ENCODE measurements at regions not wholly inside any gene's neighbourhood (a gene's known extent, or its start where the extent isn't known, plus 50 kb on each side); places are given as distances from the start of the nearest gene placed in this dataset.

- H3K4me3 ChIP-seq (ENCODE audit: low read length, poor library complexity, severe bottlenecking) = no peak overlapping the region
- H3K9me2 ChIP-seq (replicated peaks; ENCODE audit: low read depth, low read length) = no peaks in the 10 kb centered on the region
- no peaks in the 10 kb centered on the region for H3K79me2 ChIP-seq (ENCODE audit: insufficient read depth, low read length)
- no peak overlapping the region for H3K4me2 ChIP-seq (ENCODE audit: low read depth, low read length, poor library complexity, severe bottlenecking)
- no peaks in the 10 kb centered on the region for H3K36me3 ChIP-seq (ENCODE audit: insufficient read depth, low read length)
- H3K9me3 ChIP-seq (ENCODE audit: insufficient read depth, low read depth, low read length) = no peaks in the 10 kb centered on the region
- no peak overlapping the region for H2AFZ ChIP-seq (ENCODE audit: low read length)
- no peaks in the 10 kb centered on the region for H3F3A ChIP-seq (ENCODE audit: low read depth)
- no peak for TF ChIP-seq CTCF (conservative IDR thresholded peaks at IDR 0.05; ENCODE audit: low read length)
- no peak for TF ChIP-seq EZH2phosphoT487 (IDR thresholded peaks at IDR 0.05; ENCODE audit: borderline replicate concordance)
- H3K9ac ChIP-seq (ENCODE audit: low read depth, low read length, poor library complexity, severe bottlenecking) = no peak overlapping the region
- no peaks in the 10 kb centered on the region for H4K20me1 ChIP-seq (ENCODE audit: insufficient read depth, low read length, poor library complexity, severe bottlenecking)
- H3K4me1 ChIP-seq (ENCODE audit: insufficient read depth, low read length, poor library complexity, severe bottlenecking) = no peaks in the 10 kb centered on the region
- no peaks in the 10 kb centered on the region for H3K27me3 ChIP-seq (ENCODE audit: insufficient read depth, low read length, poor library complexity, severe bottlenecking)
Measured at GRCh38 chr5:130289132-130290088, 385.1 kb downstream of the CHSY3 start.

- TF ChIP-seq EZH2phosphoT487 (IDR thresholded peaks at IDR 0.05; ENCODE audit: borderline replicate concordance) = no peak
- TF ChIP-seq CTCF (conservative IDR thresholded peaks at IDR 0.05; ENCODE audit: low read length) = no peak
- no peaks in the 10 kb centered on the region for H3K27me3 ChIP-seq (ENCODE audit: insufficient read depth, low read length, poor library complexity, severe bottlenecking)
- H3K36me3 ChIP-seq (ENCODE audit: insufficient read depth, low read length) = no peaks in the 10 kb centered on the region
- no peaks in the 10 kb centered on the region for H3K9me2 ChIP-seq (replicated peaks; ENCODE audit: low read depth, low read length)
- H3K9ac ChIP-seq (ENCODE audit: low read depth, low read length, poor library complexity, severe bottlenecking) = no peak overlapping the region
- H3K4me2 ChIP-seq (ENCODE audit: low read depth, low read length, poor library complexity, severe bottlenecking) = no peak overlapping the region
- no peak overlapping the region for H3K4me3 ChIP-seq (ENCODE audit: low read length, poor library complexity, severe bottlenecking)
- H3K4me1 ChIP-seq (ENCODE audit: insufficient read depth, low read length, poor library complexity, severe bottlenecking) = no peaks in the 10 kb centered on the region
- H3F3A ChIP-seq (ENCODE audit: low read depth) = no peaks in the 10 kb centered on the region
- no peaks in the 10 kb centered on the region for H4K20me1 ChIP-seq (ENCODE audit: insufficient read depth, low read length, poor library complexity, severe bottlenecking)
- no peaks in the 10 kb centered on the region for H3K79me2 ChIP-seq (ENCODE audit: insufficient read depth, low read length)
- no peak overlapping the region for H2AFZ ChIP-seq (ENCODE audit: low read length)
- no peaks in the 10 kb centered on the region for H3K9me3 ChIP-seq (ENCODE audit: insufficient read depth, low read depth, low read length)
Measured at GRCh38 chr5:130287438-130287837, 383.2 kb downstream of the CHSY3 start.

GRCh38 chr5:130286971-130287370 is 382.7 kb downstream of the CHSY3 start:
- TF ChIP-seq CTCF (conservative IDR thresholded peaks at IDR 0.05; ENCODE audit: low read length) = no peak
- no peak for TF ChIP-seq EZH2phosphoT487 (IDR thresholded peaks at IDR 0.05; ENCODE audit: borderline replicate concordance)
- Histone ChIP-seq H3K4me1 (ENCODE audit: insufficient read depth, low read length, poor library complexity, severe bottlenecking) (no peaks in the 10 kb centered on the region), H3K27me3 (ENCODE audit: insufficient read depth, low read length, poor library complexity, severe bottlenecking) (no peaks in the 10 kb centered on the region)

More at GRCh38 chr5:130286971-130287370, 382.7 kb downstream of the CHSY3 start:
- Histone ChIP-seq H3K9me2 (replicated peaks; ENCODE audit: low read depth, low read length) (no peaks in the 10 kb centered on the region), H3K36me3 (ENCODE audit: insufficient read depth, low read length) (no peaks in the 10 kb centered on the region), H3K9me3 (ENCODE audit: insufficient read depth, low read depth, low read length) (no peaks in the 10 kb centered on the region), H3F3A (ENCODE audit: low read depth) (no peaks in the 10 kb centered on the region), H3K4me2 (ENCODE audit: low read depth, low read length, poor library complexity, severe bottlenecking) (no peak overlapping the region), H4K20me1 (ENCODE audit: insufficient read depth, low read length, poor library complexity, severe bottlenecking) (no peaks in the 10 kb centered on the region), H3K79me2 (ENCODE audit: insufficient read depth, low read length) (no peaks in the 10 kb centered on the region), H2AFZ (ENCODE audit: low read length) (no peak overlapping the region), H3K9ac (ENCODE audit: low read depth, low read length, poor library complexity, severe bottlenecking) (no peak overlapping the region), H3K4me3 (ENCODE audit: low read length, poor library complexity, severe bottlenecking) (no peak overlapping the region)
